Esophagus squamous epithelium (tissue), 5 donors: ENCODE measurements at regions not wholly inside any gene's neighbourhood (a gene's known extent, or its start where the extent isn't known, plus 50 kb on each side); places are given as distances from the start of the nearest gene placed in this dataset.

ENCODE experiments used
- DNase-seq: peaks from one replicate; lab custom pipeline; 2025; lab: John Stamatoyannopoulos, UW
- H3K27ac ChIP-seq, 4 donors: fragments of 200-600 bp; sonication (generic); one replicate each; pipeline ENCODE4 v1.5.1; 2016 to 2019; ENCODE audit warnings: mild to moderate bottlenecking in 1 of 4
- H3K27me3 ChIP-seq, 4 donors: fragments of 200-600 bp; sonication (generic); 1 replicate in 3 of 4; 2 replicates in 1 of 4; pipeline versions ENCODE4 v1.5.1 to v1.6.0; 2017 to 2021; ENCODE audit warnings: antibody characterized with exemption in 1 of 4
- H3K36me3 ChIP-seq, 3 donors: fragments of 200-600 bp; sonication (generic); one replicate each; pipeline ENCODE4 v1.5.1; 2016 to 2019
- H3K4me1 ChIP-seq, 3 donors: fragments of 200-600 bp; sonication (generic); one replicate each; pipeline ENCODE4 v1.5.1; 2017 to 2019
- H3K4me3 ChIP-seq, 4 donors: fragments of 200-600 bp; sonication (generic); 1 replicate in 3 of 4; 2 replicates in 1 of 4; pipeline ENCODE4 v1.5.1; 2016 to 2019; ENCODE audit warnings: mild to moderate bottlenecking in 2 of 4, moderate library complexity in 1 of 4
- H3K9me3 ChIP-seq, 3 donors: fragments of 200-600 bp; sonication (generic); one replicate each; pipeline ENCODE4 v1.5.1; 2016 to 2019
- POLR2A ChIP-seq, 4 donors: fragments of 450-650 bp; IDR thresholded peaks; one replicate each; pipeline ENCODE4 v1.6.1; 2017; ENCODE audit warnings: antibody characterized with exemption in 4 of 4, mild to moderate bottlenecking in 4 of 4, moderate library complexity in 3 of 4
- WGBS, 2 donors: methylation state at CpG; one replicate each; pipeline ENCODE4 v1.1.5; 2018; 5-methylcytosine and 5-hydroxymethylcytosine counted together
- intact Hi-C: fragments of 100-400 bp; cut with DNase I; formaldehyde crosslinking; loops from one replicate; pipeline ENCODE4 v1.15.0; 2022
- TF ChIP-seq, protein P1 (sequence below), 6 experiments: fragments of 450-650 bp in 4 of 6; fragments of 200-600 bp in 2 of 6; sonication (generic) in 2 of 6; IDR thresholded peaks; one replicate each; pipeline ENCODE4 v1.5.1; 2016 to 2019; ENCODE audit warnings: antibody characterized with exemption in 6 of 6, mild to moderate bottlenecking in 4 of 6, moderate library complexity in 4 of 6
- donor health status: DM: yes; HTN: yes; CAD: no.

DNA sequence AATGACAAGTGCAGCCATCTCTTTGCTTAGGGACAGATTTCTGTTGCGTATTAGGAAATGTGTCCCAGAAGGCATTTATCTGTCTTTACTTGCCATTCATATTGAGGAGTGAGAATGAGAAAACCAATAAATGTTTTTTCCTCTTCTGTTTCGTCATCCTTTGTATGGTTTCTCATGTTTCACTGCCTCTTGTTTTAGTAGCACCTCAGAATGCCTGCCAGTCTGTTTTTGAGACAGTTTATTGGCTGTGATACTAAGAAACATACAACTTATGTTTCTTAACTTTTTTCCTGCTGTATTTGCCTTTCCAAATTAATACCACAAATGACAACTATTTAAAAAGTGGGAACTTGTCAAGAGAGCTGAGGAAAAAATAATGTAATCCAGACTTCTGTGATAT is 390.2 kb upstream of the GOLIM4 start:
- Histone ChIP-seq H3K27ac (no peak overlapping the region), H3K4me3 (no peak overlapping the region), H3K4me1 (no peaks in the 10 kb centered on the region), H3K36me3 (no peaks in the 10 kb centered on the region), H3K27me3 (no peaks in the 10 kb centered on the region), H3K9me3 (no peaks in the 10 kb centered on the region)
- 24 to 32% methylated on average over 2 of the region's 2 CpGs for WGBS, 2 donors
- TF ChIP-seq, protein P1, sequence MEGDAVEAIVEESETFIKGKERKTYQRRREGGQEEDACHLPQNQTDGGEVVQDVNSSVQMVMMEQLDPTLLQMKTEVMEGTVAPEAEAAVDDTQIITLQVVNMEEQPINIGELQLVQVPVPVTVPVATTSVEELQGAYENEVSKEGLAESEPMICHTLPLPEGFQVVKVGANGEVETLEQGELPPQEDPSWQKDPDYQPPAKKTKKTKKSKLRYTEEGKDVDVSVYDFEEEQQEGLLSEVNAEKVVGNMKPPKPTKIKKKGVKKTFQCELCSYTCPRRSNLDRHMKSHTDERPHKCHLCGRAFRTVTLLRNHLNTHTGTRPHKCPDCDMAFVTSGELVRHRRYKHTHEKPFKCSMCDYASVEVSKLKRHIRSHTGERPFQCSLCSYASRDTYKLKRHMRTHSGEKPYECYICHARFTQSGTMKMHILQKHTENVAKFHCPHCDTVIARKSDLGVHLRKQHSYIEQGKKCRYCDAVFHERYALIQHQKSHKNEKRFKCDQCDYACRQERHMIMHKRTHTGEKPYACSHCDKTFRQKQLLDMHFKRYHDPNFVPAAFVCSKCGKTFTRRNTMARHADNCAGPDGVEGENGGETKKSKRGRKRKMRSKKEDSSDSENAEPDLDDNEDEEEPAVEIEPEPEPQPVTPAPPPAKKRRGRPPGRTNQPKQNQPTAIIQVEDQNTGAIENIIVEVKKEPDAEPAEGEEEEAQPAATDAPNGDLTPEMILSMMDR (IDR thresholded peaks at IDR 0.05): no peak
- no peak for TF ChIP-seq POLR2A (IDR thresholded peaks at IDR 0.05)
- DNase-seq: no peak
- intact Hi-C loops: no loop called here

DNA sequence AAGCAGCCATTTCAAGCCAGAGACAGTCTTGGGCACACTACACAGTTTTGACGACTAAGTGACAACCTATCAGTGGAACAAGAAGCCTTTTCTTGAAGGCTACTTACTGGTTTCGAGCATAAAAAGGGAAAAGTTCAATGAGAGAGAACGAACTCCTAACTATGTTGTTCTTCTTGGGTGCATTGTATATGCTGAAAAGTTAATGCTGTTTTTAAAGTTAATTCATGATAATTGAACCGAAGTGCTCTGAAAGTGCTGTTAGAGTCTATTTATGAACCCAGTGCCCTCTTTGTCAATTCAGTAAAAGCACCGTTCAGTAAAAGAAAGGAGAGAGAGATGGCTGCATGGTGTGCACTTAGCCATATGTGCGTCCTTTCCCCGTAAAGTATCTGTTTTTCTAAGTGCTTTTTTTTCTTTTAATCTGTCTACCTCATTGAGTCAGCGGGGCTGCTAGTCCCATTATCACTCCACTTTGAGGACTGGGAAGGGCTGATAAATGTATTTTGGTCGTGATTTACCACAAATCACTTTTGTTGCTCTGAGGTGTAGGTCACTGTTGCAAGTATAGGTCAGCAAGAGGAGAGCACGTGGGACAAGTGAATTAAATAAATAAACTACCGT is 380.7 kb upstream of the GOLIM4 start:
- WGBS, 2 donors: 61 to 67% methylated on average over 11 of the region's 11 CpGs
- H3K27ac ChIP-seq: no peak overlapping the region
- no peak for TF ChIP-seq POLR2A (IDR thresholded peaks at IDR 0.05)
- TF ChIP-seq, protein P1 (IDR thresholded peaks at IDR 0.05): no peak
- H3K9me3 ChIP-seq: no peaks in the 10 kb centered on the region
- H3K27me3 ChIP-seq: no peaks in the 10 kb centered on the region
- no peaks in the 10 kb centered on the region for H3K4me1 ChIP-seq
- intact Hi-C loops: no loop called here
- no peaks in the 10 kb centered on the region for H3K36me3 ChIP-seq
- H3K4me3 ChIP-seq: no peak overlapping the region
- no peak for DNase-seq

DNA sequence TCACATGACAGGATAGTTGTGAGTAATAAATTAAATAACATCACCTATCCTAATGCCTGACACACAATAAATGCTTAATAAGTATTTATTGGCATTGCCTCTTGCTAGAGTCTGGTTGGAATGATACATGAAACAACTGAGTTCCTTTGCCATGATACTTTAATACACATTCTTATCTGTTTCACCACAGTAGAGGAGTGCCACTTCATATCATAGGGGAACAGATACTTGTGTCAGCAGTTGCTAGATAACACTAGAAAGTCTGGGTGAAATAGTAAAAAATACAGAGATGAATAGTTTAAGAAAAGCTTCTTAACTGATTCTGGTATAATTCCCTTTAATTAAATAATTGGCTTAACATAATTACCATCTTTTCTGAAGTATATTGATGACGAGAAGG is 380.0 kb upstream of the GOLIM4 start:
- Histone ChIP-seq H3K4me3 (no peak overlapping the region), H3K36me3 (no peaks in the 10 kb centered on the region), H3K27me3 (no peaks in the 10 kb centered on the region), H3K27ac (no peak overlapping the region), H3K4me1 (no peaks in the 10 kb centered on the region), H3K9me3 (no peaks in the 10 kb centered on the region)
- no peak for TF ChIP-seq POLR2A (IDR thresholded peaks at IDR 0.05)
- TF ChIP-seq, protein P1 (IDR thresholded peaks at IDR 0.05): no peak
- intact Hi-C loops: no loop called here
- WGBS, 2 donors: 64 to 74% methylated on average over 1 of the region's 1 CpG
- no peak for DNase-seq

DNA sequence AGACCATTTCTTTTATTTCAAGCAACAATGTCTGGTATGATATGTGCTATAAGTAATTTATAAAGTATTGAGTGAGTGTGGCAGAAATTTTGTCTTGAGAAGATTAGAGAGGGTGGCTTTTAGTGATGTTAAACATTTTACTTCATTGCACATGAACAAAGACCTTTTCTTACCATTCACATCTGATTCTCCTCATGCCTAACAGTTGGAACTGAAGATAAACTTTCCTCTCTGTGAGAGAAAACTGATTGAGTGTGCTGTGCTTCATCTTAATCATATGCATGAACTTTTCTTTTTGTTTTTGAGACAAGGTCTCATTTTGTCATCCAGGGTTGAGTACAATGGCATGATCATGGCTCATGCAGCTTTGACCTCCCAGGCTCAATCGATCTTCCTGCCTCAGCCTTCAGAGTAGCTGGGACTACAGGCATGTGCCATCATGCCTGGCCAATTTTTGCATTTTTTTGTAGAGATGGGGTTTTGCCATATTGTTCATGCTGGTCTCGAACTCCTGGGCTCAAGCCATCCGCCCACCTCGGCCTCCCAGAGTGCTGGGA is 377.7 kb upstream of the GOLIM4 start:
- no peaks in the 10 kb centered on the region for H3K27me3 ChIP-seq
- DNase-seq: no peak
- H3K27ac ChIP-seq: no peak overlapping the region
- intact Hi-C loops: no loop called here
- TF ChIP-seq POLR2A (IDR thresholded peaks at IDR 0.05): no peak
- TF ChIP-seq, protein P1 (IDR thresholded peaks at IDR 0.05): no peak
- H3K36me3 ChIP-seq: no peaks in the 10 kb centered on the region
- no peak overlapping the region for H3K4me3 ChIP-seq
- 65 to 67% methylated on average over 4 of the region's 4 CpGs for WGBS, 2 donors
- no peaks in the 10 kb centered on the region for H3K9me3 ChIP-seq
- no peaks in the 10 kb centered on the region for H3K4me1 ChIP-seq

DNA sequence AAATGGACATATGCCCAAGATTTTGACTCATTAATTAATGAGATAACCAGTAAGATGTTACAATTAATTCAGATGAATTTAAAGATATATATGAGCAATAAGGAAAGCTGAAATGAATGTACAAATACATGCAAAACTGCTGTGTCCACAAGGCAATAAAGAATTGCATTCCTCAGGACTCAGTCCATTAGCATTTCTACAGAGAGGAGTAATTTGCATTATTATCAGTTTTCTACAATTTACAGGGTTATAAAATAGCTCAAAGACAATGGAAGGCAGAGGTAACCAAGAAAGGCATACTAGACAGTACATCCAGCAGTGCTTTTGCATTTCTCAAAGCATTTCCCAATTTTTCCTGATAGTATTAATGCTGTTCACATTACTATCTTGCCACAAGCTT is 377.1 kb upstream of the GOLIM4 start:
- no peaks in the 10 kb centered on the region for H3K36me3 ChIP-seq
- no peak overlapping the region for H3K27ac ChIP-seq
- H3K27me3 ChIP-seq: no peaks in the 10 kb centered on the region
- intact Hi-C loops: no loop called here
- H3K9me3 ChIP-seq: no peaks in the 10 kb centered on the region
- no peak for DNase-seq
- TF ChIP-seq POLR2A (IDR thresholded peaks at IDR 0.05): no peak
- TF ChIP-seq, protein P1 (IDR thresholded peaks at IDR 0.05): no peak
- H3K4me3 ChIP-seq: no peak overlapping the region
- no peaks in the 10 kb centered on the region for H3K4me1 ChIP-seq
